ENCODE measurements at regions not wholly inside any gene's neighbourhood (a gene's known extent, or its start where the extent isn't known, plus 50 kb on each side); places are given as distances from the start of the nearest gene placed in this dataset.

- CTCF ChIA-PET (ENCODE audit: low intra/inter-chr PET ratio, low total read pairs) = no interaction called here
- POLR2A ChIA-PET = no interaction called here
- H3K27ac ChIP-seq (ENCODE audit: extremely low read length, insufficient read depth, low read length) = no peak overlapping the region
- H3K79me2 ChIP-seq (ENCODE audit: insufficient read depth, low read length) = no peaks in the 10 kb centered on the region
- no peak overlapping the region for H3K9ac ChIP-seq (ENCODE audit: insufficient read depth, low read depth, low read length)
- peaks cover 45% of the 10 kb centered on the region for H3K4me1 ChIP-seq (ENCODE audit: insufficient read depth, low read length)
- no peaks in the 10 kb centered on the region for H3K36me3 ChIP-seq (replicated peaks in 1 of 2; ENCODE audit: control insufficient read depth in 1 of 2, insufficient read depth in 2 of 2, low read length in 2 of 2)
- WGBS (ENCODE audit: low lambda C conversion rate) = 99% methylated on average over 3 of the region's 3 CpGs
- H3K4me2 ChIP-seq (ENCODE audit: low read depth, low read length) = no peak overlapping the region
- FAIRE-seq (no peak), DNase-seq (ENCODE audit: low spot score) (no peak), ATAC-seq (no peak)
- intact Hi-C loops (cut with micrococcal nuclease; ENCODE audit: unreplicated experiment) (no loop called here), in situ Hi-C loops (cut with HindIII; ENCODE audit: extremely low pct_ligation_motif_present, low pct_unique_long_range_greater_than_20kb) (no loop called here)
- H3K9me3 ChIP-seq (ENCODE audit: low read length) = peaks cover 2% of the 10 kb centered on the region; the same call in 1 of the 2 replicates
- no peak for TF ChIP-seq ZKSCAN5 (CRISPR knock-in tag; IDR thresholded peaks at IDR 0.05)
- TF ChIP-seq ZNF816 (CRISPR knock-in tag; IDR thresholded peaks at IDR 0.05; ENCODE audit: borderline replicate concordance) = no peak
- TF ChIP-seq ZMYM2 (CRISPR knock-in tag; IDR thresholded peaks at IDR 0.05) = no peak
- TF ChIP-seq SPEN (CRISPR knock-in tag; IDR thresholded peaks at IDR 0.05; ENCODE audit: low read depth) = no peak
- TF ChIP-seq SKI (IDR thresholded peaks at IDR 0.05; ENCODE audit: partially characterized antibody) = no peak
- no peak for TF ChIP-seq ELF1 (CRISPR knock-in tag; IDR thresholded peaks at IDR 0.05)
- no peak for TF ChIP-seq HCFC1 (IDR thresholded peaks at IDR 0.05; ENCODE audit: low read depth, low read length)
- no peak for TF ChIP-seq HBP1 (CRISPR knock-in tag; IDR thresholded peaks at IDR 0.05; ENCODE audit: low read depth)
- TF ChIP-seq POLR2AphosphoS5 (IDR thresholded peaks at IDR 0.05; ENCODE audit: low read depth, low read length) = no peak
- TF ChIP-seq SMAD9 (CRISPR knock-in tag; IDR thresholded peaks at IDR 0.05) = no peak
- TF ChIP-seq CEBPZ (IDR thresholded peaks at IDR 0.05; ENCODE audit: low read length) = no peak
- no peak for TF ChIP-seq RFX1 (IDR thresholded peaks at IDR 0.05)
- TF ChIP-seq RBFOX2 (IDR thresholded peaks at IDR 0.05; ENCODE audit: low read depth, low read length) = no peak
- no peak for TF ChIP-seq KAT7 (CRISPR knock-in tag; IDR thresholded peaks at IDR 0.05; ENCODE audit: borderline replicate concordance)
- no peak for TF ChIP-seq ELF3 (CRISPR knock-in tag; IDR thresholded peaks at IDR 0.05)
- no peaks in the 10 kb centered on the region for H3K27me3 ChIP-seq (ENCODE audit: control insufficient read depth in 1 of 2, insufficient read depth in 2 of 2, low read length in 2 of 2)
- no peak overlapping the region for H3K4me3 ChIP-seq (replicated peaks in 1 of 3; ENCODE audit: insufficient read depth in 1 of 3, low read depth in 2 of 3, low read length in 3 of 3)
- H2AFZ ChIP-seq (ENCODE audit: low read length) = no peak overlapping the region
- BruUV-seq (replicated peaks) = no TSS peak
- H4K20me1 ChIP-seq (ENCODE audit: insufficient read depth, low read length) = no peaks in the 10 kb centered on the region
Measured at GRCh38 chr6:56406276-56407269, 159.2 kb upstream of the COL21A1 start.

All from HepG2 (cell line).